GM12874 (cell line): ENCODE measurements at regions not wholly inside any gene's neighbourhood (a gene's known extent, or its start where the extent isn't known, plus 50 kb on each side); places are given as distances from the start of the nearest gene placed in this dataset.

Experiments used
- CTCF ChIP-seq: IDR thresholded peaks from 2 replicates; pipeline ENCODE4 v1.5.1; 2011; ENCODE audit warnings: low read depth, mild to moderate bottlenecking, control low read depth, low read length, moderate library complexity; ENCODE audit not compliant: insufficient read depth

GRCh38 chr4:180812783-180813182, 1430.4 kb upstream of the TENM3 start:
- no peak for TF ChIP-seq CTCF

GRCh38 chr4:180814875-180815417, 1428.3 kb upstream of the TENM3 start:
- TF ChIP-seq CTCF: no peak

DNA sequence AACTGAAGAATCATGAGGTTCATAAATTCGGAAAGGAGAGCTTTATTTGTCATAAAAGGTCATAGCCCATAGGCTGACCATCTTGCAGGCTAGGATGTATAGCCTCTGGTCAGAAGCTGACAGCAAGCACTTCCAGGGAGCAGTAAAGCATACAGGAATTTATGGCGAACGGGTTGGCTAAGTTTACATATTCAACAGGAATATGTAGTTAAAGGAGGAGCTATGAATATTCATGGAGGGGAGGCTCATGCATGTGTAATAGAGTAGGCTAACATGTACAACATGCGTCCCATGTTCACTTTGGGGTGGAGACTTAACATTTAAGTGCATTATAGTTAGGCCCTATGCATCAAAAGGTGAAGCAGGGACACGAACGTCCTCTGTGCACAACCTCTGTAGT, 1425.7 kb upstream of the TENM3 start:
- TF ChIP-seq CTCF: no peak

DNA sequence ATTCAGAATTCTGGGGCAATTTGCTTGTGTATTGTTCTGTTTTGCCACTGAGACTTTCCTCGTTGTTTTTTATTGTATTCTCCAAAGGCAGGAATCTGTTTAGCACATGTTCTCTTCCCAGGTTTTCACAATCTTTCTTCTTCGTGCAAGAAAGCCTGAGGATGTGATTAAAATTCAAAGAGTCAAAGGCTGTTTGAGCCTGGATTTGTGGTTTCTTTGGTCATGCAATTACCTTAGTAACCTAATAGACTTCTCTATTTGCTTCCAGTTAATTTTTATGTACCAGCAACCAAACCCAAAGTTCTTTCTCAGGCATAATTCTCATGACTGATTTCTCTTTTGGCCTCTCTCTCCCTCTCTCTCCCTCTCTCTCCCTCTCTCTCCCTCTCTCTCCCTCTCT, 1420.1 kb upstream of the TENM3 start:
- TF ChIP-seq CTCF: no peak

DNA sequence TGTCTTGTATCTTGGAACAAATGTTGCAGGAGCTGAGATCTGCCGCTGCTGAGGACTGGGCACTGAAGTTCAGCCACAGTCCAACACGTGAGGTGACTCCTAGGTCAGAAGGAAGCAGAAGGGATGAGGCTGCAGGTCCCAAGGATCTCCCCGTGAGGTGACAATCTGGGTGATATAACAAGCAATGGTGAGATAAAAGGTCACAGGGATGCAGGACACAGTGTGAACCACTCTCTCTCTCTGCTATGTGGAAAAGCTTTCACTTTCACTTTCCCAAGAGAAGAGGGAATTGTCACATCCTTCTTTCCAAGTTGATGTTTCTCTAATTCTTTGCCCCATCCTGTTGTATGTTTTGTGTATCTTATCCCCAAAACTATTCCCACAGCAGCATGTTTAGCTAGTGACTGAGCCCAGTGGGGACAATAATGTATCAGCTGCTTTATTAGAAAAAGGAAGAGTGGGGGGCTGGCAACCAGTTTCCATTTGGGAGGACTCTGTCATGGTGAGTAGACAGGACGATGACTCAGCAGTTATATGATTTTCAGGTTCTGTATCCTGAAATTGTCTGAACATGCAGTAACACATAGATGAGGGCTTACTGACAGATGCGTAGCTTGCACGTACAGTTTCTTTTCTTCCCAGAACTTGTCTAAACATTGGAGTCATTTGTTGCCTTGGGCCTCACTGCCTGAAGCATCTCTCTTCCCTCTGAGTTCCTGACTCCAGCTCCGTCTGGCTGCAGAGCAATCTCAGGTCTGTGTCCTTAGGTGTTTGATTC, 1415.8 kb upstream of the TENM3 start:
- no peak for TF ChIP-seq CTCF

DNA sequence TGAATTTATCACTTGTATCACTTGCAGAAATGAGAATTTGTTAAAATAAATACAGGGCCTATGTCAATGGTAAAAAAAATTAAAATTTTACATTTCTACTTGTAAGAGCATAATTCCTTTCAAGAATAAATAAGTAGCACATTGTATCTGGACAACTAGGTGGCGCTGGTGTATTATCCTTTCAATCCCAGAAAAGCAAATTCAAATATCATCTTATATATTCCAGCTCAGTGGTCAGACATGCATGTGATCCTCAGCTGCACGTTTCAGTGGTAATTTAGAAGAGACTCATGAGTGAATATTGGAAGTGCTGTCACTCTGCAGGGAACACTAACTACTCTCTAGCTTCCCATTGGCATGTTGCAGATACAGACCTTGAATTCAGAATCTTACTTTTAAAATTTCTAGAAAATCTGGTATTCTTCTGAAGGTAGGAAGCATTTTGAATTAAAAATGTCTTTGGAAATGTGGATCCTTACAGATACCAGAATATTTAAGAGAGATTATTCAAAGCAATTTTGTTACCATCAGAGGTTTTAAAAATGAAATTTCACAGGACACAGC, 1414.7 kb upstream of the TENM3 start:
- peak; percentile 34; the same call in 1 of the 2 replicates for TF ChIP-seq CTCF

GRCh38 chr4:180832073-180832472, 1411.1 kb upstream of the TENM3 start:
- TF ChIP-seq CTCF: no peak
